ENCODE measurements at regions not wholly inside any gene's neighbourhood (a gene's known extent, or its start where the extent isn't known, plus 50 kb on each side); places are given as distances from the start of the nearest gene placed in this dataset.

GRCh38 chr6:80411486-80411885, 305.0 kb downstream of the BCKDHB start:
- TF ChIP-seq EP300 (conservative IDR thresholded peaks at IDR 0.05; ENCODE audit: poor library complexity, severe bottlenecking) (no peak), CTCF (IDR thresholded peaks at IDR 0.05; ENCODE audit: poor library complexity, severe bottlenecking) (no peak), TAF1 (IDR thresholded peaks at IDR 0.05; ENCODE audit: low read depth) (no peak), SMC3 (conservative IDR thresholded peaks at IDR 0.05; ENCODE audit: poor library complexity) (no peak), POLR2AphosphoS5 (IDR thresholded peaks at IDR 0.05) (no peak)
